ENCODE measurements at regions not wholly inside any gene's neighbourhood (a gene's known extent, or its start where the extent isn't known, plus 50 kb on each side); places are given as distances from the start of the nearest gene placed in this dataset.
"Not testable (repeated sequence)": the region's sequence is repeated elsewhere in the genome, so short reads cannot be mapped to it uniquely, and the experiment has no call there.

- in situ Hi-C loops (cut with HindIII; ENCODE audit: low sequenced_read_pairs), result no loop called here
- DNase-seq (ENCODE audit: low spot score), result no peak
These were observed 449.5 kb upstream of the TRPC7 start for GRCh38 chr5:136814619-136815378.

DNA sequence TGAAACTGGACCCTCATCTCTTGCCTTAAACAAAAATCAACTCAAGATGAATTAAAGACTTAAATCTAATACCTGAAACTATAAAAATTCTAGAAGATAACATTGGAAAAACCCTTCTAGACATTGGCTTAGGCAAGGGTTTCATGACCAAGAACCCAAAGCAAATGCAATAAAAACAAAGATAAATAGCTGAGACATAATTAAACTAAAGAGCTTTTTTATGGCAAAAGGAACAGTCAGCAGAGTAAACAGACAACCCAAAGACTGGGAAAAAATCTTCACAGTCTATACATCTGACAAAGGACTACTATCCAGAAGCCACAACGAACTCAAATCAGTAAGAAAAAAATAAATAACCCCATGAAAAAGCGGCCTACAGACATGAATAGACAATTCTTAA is 446.9 kb upstream of the TRPC7 start:
- DNase-seq (ENCODE audit: low spot score); in situ Hi-C loops (cut with HindIII; ENCODE audit: low sequenced_read_pairs): not testable (repeated sequence)

DNA sequence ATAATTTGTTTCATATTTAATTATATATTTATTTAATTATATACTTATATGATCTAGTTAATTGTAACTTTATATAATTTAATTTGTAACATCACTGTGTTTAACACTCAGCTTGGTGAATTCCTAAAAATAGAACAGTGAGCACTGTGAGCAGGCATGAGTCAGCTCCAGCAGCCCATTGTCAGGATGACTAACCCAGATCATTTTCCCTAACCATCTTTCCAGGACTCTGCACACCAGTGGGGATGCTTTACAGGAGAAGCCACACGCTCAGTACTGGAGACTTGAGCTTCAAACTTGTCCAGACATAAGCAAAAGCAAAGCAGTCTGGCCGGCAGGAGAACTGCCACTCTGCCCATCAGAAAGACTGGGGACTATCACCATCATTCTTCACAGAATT is 446.2 kb upstream of the TRPC7 start:
- in situ Hi-C loops (cut with HindIII; ENCODE audit: low sequenced_read_pairs), result no loop called here
- peak; percentile 59 for DNase-seq (ENCODE audit: low spot score)

DNA sequence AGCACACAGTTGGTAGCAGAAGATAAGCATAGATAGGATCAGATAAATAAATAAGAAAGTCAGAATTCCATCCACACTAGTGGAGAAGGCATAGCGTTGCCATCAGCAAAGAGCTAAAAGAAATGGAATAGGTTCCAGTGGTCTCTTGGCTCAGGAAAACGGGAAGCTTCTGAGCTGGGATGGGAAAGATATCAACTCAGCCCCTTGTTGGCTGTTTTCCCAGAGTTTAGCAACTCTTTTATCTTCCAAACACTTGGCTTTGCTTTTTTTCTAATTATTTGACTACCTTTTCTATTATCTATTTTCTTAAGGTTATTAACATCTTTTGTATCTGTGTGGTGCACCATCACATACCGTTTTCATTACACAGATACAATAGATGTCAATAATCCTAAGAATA is 445.7 kb upstream of the TRPC7 start:
- DNase-seq (ENCODE audit: low spot score), result no peak
- in situ Hi-C loops (cut with HindIII; ENCODE audit: low sequenced_read_pairs), result no loop called here

DNA sequence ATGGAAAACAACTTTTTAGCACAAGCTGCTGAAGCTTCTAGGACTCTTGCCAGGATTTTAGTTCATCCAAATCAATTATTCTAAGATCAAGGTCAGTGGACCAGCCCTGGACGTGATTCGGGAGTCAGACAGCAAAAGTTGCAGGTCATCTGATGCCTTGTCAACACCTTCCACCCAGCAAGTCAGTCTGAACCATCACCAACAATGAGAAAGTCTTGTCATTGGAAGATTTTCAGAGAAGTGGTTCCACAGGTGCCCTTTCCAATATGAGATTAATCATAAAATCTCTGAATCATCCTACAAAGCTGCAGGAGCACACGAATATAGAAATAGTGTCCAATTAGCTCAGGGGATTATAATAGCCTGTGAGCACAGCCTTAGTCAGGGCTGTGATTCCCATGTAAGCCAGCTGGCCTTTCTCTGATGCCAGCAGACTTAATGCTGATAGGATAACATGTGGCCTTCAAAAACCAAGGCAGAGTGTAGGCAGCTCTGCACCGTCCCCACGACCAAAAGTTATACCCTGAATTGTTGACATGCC is 445.0 kb upstream of the TRPC7 start:
- in situ Hi-C loops (cut with HindIII; ENCODE audit: low sequenced_read_pairs), result no loop called here

GRCh38 chr5:136809382-136809781 is 444.0 kb upstream of the TRPC7 start:
- in situ Hi-C loops (cut with HindIII; ENCODE audit: low sequenced_read_pairs), result no loop called here
- DNase-seq (ENCODE audit: low spot score), result no peak

More for the DNA sequence above, 445.0 kb upstream of the TRPC7 start:
- DNase-seq (ENCODE audit: low spot score), result peak; percentile 75

DNA sequence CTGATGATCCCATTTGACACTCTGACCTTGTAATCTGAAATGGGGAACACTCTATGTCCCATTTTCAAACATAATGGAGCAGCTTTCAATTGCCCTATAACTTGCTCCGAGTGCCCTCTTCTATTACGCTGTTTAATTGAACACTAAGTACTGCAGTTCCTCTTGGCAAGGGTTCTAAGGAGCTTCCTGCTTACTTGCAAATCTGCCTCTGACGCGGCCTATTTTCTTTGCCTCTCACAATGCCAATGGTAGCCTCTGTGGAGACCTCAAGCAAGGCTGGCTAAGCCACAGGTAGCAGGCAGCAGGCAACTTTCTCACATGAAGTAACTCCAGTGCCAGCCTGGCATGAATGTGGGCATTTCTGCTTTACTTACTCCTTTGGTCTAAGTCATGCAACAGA is 443.4 kb upstream of the TRPC7 start:
- in situ Hi-C loops (cut with HindIII; ENCODE audit: low sequenced_read_pairs), result no loop called here

DNA sequence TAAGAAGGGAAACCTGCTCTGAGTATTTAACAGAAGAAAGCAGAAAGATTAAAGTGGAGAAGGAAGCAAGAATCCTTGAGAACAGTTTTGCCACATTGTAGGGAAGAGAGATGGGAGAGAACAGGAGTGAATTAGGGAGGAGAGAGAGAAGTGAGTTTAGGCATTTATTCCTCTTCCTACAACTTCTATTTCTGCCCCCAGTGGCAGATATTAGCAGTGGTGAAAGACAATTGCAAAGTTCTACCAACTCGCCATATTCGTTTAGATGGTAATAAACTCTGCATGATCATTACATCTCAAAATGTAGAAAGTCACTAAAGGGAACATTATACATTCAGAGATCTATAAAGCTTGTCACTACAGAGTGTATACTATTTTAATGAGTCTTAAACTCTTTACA is 440.1 kb upstream of the TRPC7 start:
- in situ Hi-C loops (cut with HindIII; ENCODE audit: low sequenced_read_pairs), result no loop called here
- DNase-seq (ENCODE audit: low spot score), result no peak

More for the DNA sequence above, 443.4 kb upstream of the TRPC7 start:
- DNase-seq (ENCODE audit: low spot score), result no peak

DNA sequence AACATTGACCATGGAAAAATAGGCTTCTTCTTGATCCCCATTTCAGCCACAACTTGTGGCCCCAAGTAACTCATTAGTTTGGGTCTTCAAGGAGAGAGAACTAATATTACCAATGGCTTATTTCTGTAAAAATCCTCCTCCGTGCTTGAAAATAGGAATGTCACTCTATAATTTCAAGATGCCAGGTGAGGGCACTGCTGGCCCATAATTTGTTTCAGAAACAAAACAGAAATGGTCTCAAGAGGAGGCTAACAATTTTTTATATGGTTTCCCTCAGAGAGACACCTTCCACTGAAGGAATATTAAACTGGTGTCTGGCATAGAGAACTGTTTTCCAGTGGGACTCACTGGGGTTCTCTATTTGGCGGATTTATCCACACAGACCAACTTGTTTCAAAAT is 437.0 kb upstream of the TRPC7 start:
- in situ Hi-C loops (cut with HindIII; ENCODE audit: low sequenced_read_pairs), result no loop called here
- DNase-seq (ENCODE audit: low spot score), result peak; percentile 87

GRCh38 chr5:136799806-136800372 is 434.5 kb upstream of the TRPC7 start:
- no peak for DNase-seq (ENCODE audit: low spot score)
- in situ Hi-C loops (cut with HindIII; ENCODE audit: low sequenced_read_pairs), result no loop called here

DNA sequence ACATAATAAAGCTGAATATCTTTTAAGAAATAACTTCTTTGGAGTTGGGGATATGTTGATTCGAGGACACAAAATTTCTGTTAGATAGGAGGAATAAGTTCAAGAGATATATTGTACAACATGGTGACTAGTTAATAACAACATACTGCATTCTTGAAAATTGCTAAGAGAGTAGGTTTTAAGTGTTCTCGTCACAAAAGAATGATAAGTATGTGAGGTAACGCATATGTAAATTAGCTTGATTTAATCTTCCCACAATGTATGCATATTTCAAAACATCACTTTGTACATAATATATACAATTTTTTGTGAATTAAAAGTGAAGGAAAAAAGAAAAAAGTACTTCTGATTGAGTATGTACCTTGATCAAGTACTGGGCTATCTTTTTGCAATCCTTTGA is 428.0 kb upstream of the TRPC7 start:
- in situ Hi-C loops (cut with HindIII; ENCODE audit: low sequenced_read_pairs), result no loop called here
- no peak for DNase-seq (ENCODE audit: low spot score)

DNA sequence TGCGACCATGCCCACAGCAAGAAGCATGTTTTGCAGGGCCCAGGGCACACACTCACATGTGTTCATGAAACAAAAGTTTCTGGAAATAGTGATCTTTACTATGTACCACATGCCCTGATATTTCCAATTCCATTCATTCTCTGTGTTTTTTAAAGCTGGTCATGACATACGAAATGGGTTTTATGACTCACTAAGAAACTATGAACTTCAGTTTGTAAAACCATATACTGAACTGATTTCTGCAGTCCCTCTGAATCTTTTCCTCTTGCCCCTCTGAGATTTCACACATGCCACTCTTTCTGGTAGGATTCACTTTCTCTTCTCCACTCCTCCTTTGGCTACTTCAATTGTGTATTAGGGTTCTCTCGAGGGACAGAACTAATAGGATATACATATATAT is 416.1 kb upstream of the TRPC7 start:
- no peak for DNase-seq (ENCODE audit: low spot score)
- in situ Hi-C loops (cut with HindIII; ENCODE audit: low sequenced_read_pairs), result no loop called here

DNA sequence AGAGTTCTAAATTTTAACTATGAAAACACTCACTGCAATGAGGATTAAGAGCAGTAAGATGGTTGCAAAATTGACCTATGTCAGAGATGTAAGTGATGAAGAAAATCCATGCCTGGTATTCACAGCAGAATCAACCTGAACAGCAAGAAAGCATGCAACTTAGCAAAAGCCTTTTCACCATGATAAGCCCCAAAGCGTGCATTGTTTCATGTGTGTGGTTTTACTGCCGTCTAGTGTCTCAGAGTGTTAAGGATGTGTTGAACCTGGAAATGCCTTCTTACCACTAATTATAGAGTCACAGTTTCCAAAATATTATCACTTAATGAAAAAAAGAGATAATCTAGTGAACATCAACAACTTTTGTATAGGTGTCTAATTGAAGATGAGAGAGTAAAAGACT is 415.2 kb upstream of the TRPC7 start:
- no peak for DNase-seq (ENCODE audit: low spot score)
- in situ Hi-C loops (cut with HindIII; ENCODE audit: low sequenced_read_pairs), result no loop called here

DNA sequence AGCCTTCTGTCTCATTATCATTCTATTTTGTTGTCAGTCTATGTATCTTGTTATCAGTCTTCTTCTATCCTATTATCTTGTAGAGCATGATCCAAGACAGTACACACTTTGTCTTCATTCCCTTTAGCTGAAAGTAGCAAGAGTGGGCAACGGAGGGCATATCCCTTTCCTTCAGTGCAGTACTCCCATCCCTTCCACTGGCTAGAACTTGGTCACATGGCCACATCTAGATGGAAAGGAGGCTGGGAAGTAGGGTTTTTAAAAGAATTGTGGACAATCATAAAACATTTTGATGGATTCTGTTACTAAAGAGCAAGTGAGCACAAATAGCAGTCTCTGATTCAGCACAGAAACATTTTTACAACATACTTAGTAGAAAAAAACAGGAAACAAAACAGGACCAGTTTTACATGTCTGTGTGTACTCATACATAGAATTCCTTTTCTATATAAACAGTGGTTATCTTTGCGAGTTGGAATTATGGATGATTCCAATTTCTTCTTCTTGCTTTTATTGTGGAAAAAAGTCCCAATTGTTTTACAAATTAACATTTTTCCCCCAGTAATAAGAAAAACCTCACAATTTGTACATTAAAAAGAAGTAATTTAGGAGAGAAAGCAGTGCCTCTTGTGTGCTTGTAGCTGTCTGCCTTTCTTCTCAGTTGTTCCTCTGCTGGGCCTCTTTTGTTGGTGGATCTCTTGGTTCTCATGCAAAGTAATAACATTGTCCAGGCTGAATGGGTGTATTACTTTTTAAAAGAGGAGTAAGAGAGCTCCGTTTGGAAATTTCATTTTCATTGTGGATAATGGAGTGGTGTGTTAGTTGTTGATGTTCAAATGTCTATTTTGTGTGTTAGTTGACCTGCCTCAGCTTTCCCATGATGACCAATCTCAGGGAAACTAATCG is 410.9 kb upstream of the TRPC7 start:
- in situ Hi-C loops (cut with HindIII; ENCODE audit: low sequenced_read_pairs), result no loop called here
- no peak for DNase-seq (ENCODE audit: low spot score)

- DNase-seq (ENCODE audit: low spot score), result no peak
- in situ Hi-C loops (cut with HindIII; ENCODE audit: low sequenced_read_pairs), result no loop called here
These were observed 407.1 kb upstream of the TRPC7 start for GRCh38 chr5:136772491-136772890.

DNA sequence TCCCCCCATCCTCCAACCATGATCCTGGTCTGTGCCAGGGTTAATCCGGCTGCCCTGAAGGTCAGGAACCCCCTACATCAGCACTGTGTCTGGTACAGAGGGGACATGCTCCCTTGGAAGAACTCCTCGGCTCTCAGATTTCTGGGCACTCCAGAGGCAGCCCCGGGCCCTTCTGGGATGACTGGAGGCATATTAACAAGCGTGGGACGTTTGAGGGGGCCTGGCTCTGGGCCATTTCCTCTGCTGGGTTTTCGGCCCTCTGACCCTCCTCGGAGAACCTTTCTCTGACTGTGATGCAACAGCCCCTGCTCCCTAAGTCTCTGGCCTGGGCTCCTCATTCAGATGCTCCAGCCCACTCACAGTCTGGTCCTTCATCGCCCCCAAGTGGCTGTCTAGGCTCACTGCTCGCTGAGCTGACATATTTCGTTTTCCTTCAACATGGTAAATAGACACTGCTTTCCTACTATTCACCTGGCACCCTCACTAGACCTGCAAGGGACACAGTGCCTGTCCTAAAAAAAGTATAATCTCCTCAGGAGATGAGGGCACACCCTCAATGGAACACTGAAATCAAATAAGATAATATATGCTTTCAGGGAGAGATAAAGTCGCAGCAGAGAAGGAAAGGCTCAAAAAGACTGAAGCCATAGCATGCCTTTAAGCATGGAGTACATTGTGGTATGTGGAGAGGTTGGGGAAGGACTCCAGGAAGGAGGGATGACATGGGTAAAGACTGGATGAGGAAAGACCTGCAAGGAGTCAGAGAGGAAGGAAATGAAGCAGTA is 404.7 kb upstream of the TRPC7 start:
- in situ Hi-C loops (cut with HindIII; ENCODE audit: low sequenced_read_pairs), result no loop called here
- peak; percentile 84 for DNase-seq (ENCODE audit: low spot score)

- no peak for DNase-seq (ENCODE audit: low spot score)
- in situ Hi-C loops (cut with HindIII; ENCODE audit: low sequenced_read_pairs), result no loop called here
These were observed 403.7 kb upstream of the TRPC7 start for GRCh38 chr5:136769093-136769492.

GRCh38 chr5:136768457-136768856 is 403.1 kb upstream of the TRPC7 start:
- in situ Hi-C loops (cut with HindIII; ENCODE audit: low sequenced_read_pairs), result no loop called here
- DNase-seq (ENCODE audit: low spot score), result no peak

GRCh38 chr5:136766456-136766855 is 401.1 kb upstream of the TRPC7 start:
- no peak for DNase-seq (ENCODE audit: low spot score)
- in situ Hi-C loops (cut with HindIII; ENCODE audit: low sequenced_read_pairs), result no loop called here

Measured in G401 (cell line).